GM19463 (cell line): ENCODE measurements at regions not wholly inside any gene's neighbourhood (a gene's known extent, or its start where the extent isn't known, plus 50 kb on each side); places are given as distances from the start of the nearest gene placed in this dataset.

Experiments
- ATAC-seq: cut with Tn5 transposase; IDR thresholded peaks from one replicate; pipeline ENCODE4 v1.9.1; 2021; ENCODE audit warnings: mild to moderate bottlenecking, moderate library complexity; ENCODE audit not compliant: unreplicated experiment

GRCh38 chr14:86505808-86506207 is 975.9 kb downstream of the FLRT2 start:
- no peak for ATAC-seq

GRCh38 chr14:86501611-86502010 is 971.7 kb downstream of the FLRT2 start:
- no peak for ATAC-seq

GRCh38 chr14:86491743-86492142 is 961.8 kb downstream of the FLRT2 start:
- no peak for ATAC-seq

GRCh38 chr14:86481104-86481503 is 951.2 kb downstream of the FLRT2 start:
- no peak for ATAC-seq

- ATAC-seq, result no peak
These were observed 934.4 kb downstream of the FLRT2 start for GRCh38 chr14:86464341-86464740.

- no peak for ATAC-seq
These were observed 932.3 kb downstream of the FLRT2 start for GRCh38 chr14:86462193-86462753.

GRCh38 chr14:86457481-86458135 is 927.7 kb downstream of the FLRT2 start:
- ATAC-seq, result no peak

- no peak for ATAC-seq
These were observed 920.1 kb downstream of the FLRT2 start for GRCh38 chr14:86450085-86450484.

GRCh38 chr14:86442135-86442534 is 912.2 kb downstream of the FLRT2 start:
- ATAC-seq, result no peak

- no peak for ATAC-seq
These were observed 900.9 kb downstream of the FLRT2 start for GRCh38 chr14:86430853-86431252.

- ATAC-seq, result no peak
These were observed 893.3 kb downstream of the FLRT2 start for GRCh38 chr14:86423214-86423613.

GRCh38 chr14:86420131-86420530 is 890.2 kb downstream of the FLRT2 start:
- ATAC-seq, result no peak

GRCh38 chr14:86414146-86414545 is 884.2 kb downstream of the FLRT2 start:
- no peak for ATAC-seq

GRCh38 chr14:86404989-86405649 is 875.2 kb downstream of the FLRT2 start:
- ATAC-seq, result no peak

GRCh38 chr14:86404425-86404824 is 874.5 kb downstream of the FLRT2 start:
- ATAC-seq, result no peak

GRCh38 chr14:86402545-86402944 is 872.6 kb downstream of the FLRT2 start:
- no peak for ATAC-seq

- ATAC-seq, result no peak
These were observed 861.1 kb downstream of the FLRT2 start for GRCh38 chr14:86391085-86391484.

- ATAC-seq, result no peak
These were observed 858.3 kb downstream of the FLRT2 start for GRCh38 chr14:86388216-86388615.

GRCh38 chr14:86373886-86374285 is 843.9 kb downstream of the FLRT2 start:
- no peak for ATAC-seq

- no peak for ATAC-seq
These were observed 842.5 kb downstream of the FLRT2 start for GRCh38 chr14:86372402-86372801.

GRCh38 chr14:86364634-86365033 is 834.7 kb downstream of the FLRT2 start:
- no peak for ATAC-seq

- no peak for ATAC-seq
These were observed 833.6 kb downstream of the FLRT2 start for GRCh38 chr14:86363576-86363975.
